ENCODE measurements at regions not wholly inside any gene's neighbourhood (a gene's known extent, or its start where the extent isn't known, plus 50 kb on each side); places are given as distances from the start of the nearest gene placed in this dataset.
"Not testable (repeated sequence)": the region's sequence is repeated elsewhere in the genome, so short reads cannot be mapped to it uniquely, and the experiment has no call there.

GRCh38 chr16:33710696-33711087 lies 251.3 kb downstream of the TP53TG3F start:
- not testable (repeated sequence) for TF ChIP-seq POLR2AphosphoS5 (IDR thresholded peaks at IDR 0.05); CTCF (IDR thresholded peaks at IDR 0.05 in 8 of 11, conservative IDR thresholded peaks at IDR 0.05 in 3 of 11); POLR2A (IDR thresholded peaks at IDR 0.05)

Measured in spleen (tissue), 7 donors.